ENCODE measurements at regions not wholly inside any gene's neighbourhood (a gene's known extent, or its start where the extent isn't known, plus 50 kb on each side); places are given as distances from the start of the nearest gene placed in this dataset.

GRCh38 chr5:3845230-3845629, 249.6 kb downstream of the IRX1 start:
- TF ChIP-seq CTCF (IDR thresholded peaks at IDR 0.05) = no peak
- no peak for TF ChIP-seq POLR2A (IDR thresholded peaks at IDR 0.05)

Measured in esophagus squamous epithelium (tissue), 4 donors.